ENCODE measurements at regions not wholly inside any gene's neighbourhood (a gene's known extent, or its start where the extent isn't known, plus 50 kb on each side); places are given as distances from the start of the nearest gene placed in this dataset.

DNA sequence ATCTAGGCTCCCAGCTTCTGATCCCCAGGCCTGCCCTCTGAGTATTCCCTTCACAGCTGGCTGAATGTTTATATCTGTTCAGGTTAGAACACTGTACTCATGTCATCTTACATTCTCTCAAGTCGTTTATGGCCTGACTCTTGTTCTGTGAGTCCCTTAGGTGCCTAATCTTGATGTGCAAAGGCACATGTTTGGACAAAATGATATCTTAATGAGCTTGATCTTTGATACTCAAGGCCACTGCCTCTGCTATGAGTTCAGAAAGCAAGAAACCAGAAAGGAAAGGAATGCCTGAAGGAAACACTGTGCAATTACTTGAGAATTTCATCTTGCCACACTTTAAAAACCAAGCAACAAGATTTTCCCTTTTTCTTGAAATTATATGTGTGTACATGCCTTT, 391.8 kb upstream of the ZNF608 start:
- in situ Hi-C loops (cut with MboI; ENCODE audit: low sequenced_read_pairs in 4 of 4): no loop called here
- DNase-seq: no peak
- intact Hi-C loops (cut with DNase I; ENCODE audit: low total_unique reads): no loop called here

GRCh38 chr5:125139590-125139989, 393.2 kb upstream of the ZNF608 start:
- ATAC-seq (no peak), DNase-seq (no peak)
- H3K27me3 ChIP-seq: no peaks in the 10 kb centered on the region
- no peak overlapping the region for H3K27ac ChIP-seq
- H3K4me3 ChIP-seq: no peak overlapping the region
- in situ Hi-C loops (cut with MboI; ENCODE audit: low sequenced_read_pairs in 4 of 4) (no loop called here), intact Hi-C loops (cut with DNase I; ENCODE audit: low total_unique reads) (no loop called here)
- TF ChIP-seq, protein P1, sequence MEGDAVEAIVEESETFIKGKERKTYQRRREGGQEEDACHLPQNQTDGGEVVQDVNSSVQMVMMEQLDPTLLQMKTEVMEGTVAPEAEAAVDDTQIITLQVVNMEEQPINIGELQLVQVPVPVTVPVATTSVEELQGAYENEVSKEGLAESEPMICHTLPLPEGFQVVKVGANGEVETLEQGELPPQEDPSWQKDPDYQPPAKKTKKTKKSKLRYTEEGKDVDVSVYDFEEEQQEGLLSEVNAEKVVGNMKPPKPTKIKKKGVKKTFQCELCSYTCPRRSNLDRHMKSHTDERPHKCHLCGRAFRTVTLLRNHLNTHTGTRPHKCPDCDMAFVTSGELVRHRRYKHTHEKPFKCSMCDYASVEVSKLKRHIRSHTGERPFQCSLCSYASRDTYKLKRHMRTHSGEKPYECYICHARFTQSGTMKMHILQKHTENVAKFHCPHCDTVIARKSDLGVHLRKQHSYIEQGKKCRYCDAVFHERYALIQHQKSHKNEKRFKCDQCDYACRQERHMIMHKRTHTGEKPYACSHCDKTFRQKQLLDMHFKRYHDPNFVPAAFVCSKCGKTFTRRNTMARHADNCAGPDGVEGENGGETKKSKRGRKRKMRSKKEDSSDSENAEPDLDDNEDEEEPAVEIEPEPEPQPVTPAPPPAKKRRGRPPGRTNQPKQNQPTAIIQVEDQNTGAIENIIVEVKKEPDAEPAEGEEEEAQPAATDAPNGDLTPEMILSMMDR (IDR thresholded peaks at IDR 0.05 in 4 of 5, conservative IDR thresholded peaks at IDR 0.05 in 1 of 5): no peak
- no peak for TF ChIP-seq POLR2A (IDR thresholded peaks at IDR 0.05)
- H3K36me3 ChIP-seq: no peaks in the 10 kb centered on the region
- no peaks in the 10 kb centered on the region for H3K9me3 ChIP-seq
- H3K4me1 ChIP-seq: peaks cover 0 to 7% of the 10 kb centered on the region in 2 donors

More for the DNA sequence above, 391.8 kb upstream of the ZNF608 start:
- Histone ChIP-seq H3K9me3 (no peaks in the 10 kb centered on the region), H3K4me1 (peaks cover 0 to 7% of the 10 kb centered on the region in 2 donors), H3K36me3 (no peaks in the 10 kb centered on the region), H3K27ac (no peak overlapping the region), H3K4me3 (no peak overlapping the region), H3K27me3 (no peaks in the 10 kb centered on the region)
- TF ChIP-seq, protein P1 (IDR thresholded peaks at IDR 0.05 in 4 of 5, conservative IDR thresholded peaks at IDR 0.05 in 1 of 5): no peak
- TF ChIP-seq POLR2A (IDR thresholded peaks at IDR 0.05): no peak
- ATAC-seq: no peak

DNA sequence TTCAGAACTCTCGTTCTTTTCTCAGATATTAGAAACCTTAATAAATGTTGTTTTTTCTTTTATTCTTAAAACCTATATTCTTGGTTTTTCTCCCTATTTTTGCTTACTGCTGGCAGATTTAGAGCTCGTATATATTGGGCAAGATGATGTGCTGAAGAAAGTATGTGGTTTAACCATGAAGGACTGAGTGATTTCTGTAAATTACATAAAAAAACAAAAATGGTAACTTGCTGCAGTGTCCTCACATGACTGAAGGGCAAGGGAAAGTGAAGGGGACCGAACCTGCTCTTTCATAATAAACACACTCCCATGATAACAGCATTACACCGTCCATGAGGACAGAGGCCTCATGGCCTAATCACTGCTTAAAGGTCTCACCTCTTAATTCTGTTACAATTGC, 393.8 kb upstream of the ZNF608 start:
- no peaks in the 10 kb centered on the region for H3K36me3 ChIP-seq
- no peak for TF ChIP-seq POLR2A (IDR thresholded peaks at IDR 0.05)
- TF ChIP-seq, protein P1 (IDR thresholded peaks at IDR 0.05 in 4 of 5, conservative IDR thresholded peaks at IDR 0.05 in 1 of 5): no peak
- no peak for ATAC-seq
- no peaks in the 10 kb centered on the region for H3K27me3 ChIP-seq
- intact Hi-C loops (cut with DNase I; ENCODE audit: low total_unique reads): no loop called here
- no peak overlapping the region for H3K4me3 ChIP-seq
- no peaks in the 10 kb centered on the region for H3K9me3 ChIP-seq
- H3K4me1 ChIP-seq: peaks cover 0 to 7% of the 10 kb centered on the region in 2 donors
- in situ Hi-C loops (cut with MboI; ENCODE audit: low sequenced_read_pairs in 4 of 4): no loop called here
- no peak for DNase-seq
- H3K27ac ChIP-seq: no peak overlapping the region

- Histone ChIP-seq H3K9me3 (no peaks in the 10 kb centered on the region), H3K27ac (no peak overlapping the region), H3K27me3 (no peaks in the 10 kb centered on the region), H3K36me3 (no peaks in the 10 kb centered on the region), H3K4me1 (peaks cover 0 to 7% of the 10 kb centered on the region in 2 donors), H3K4me3 (no peak overlapping the region)
- peak in 1 of 2 donors; percentile 44 for ATAC-seq
- no peak for TF ChIP-seq POLR2A (IDR thresholded peaks at IDR 0.05)
- TF ChIP-seq, protein P1 (IDR thresholded peaks at IDR 0.05 in 4 of 5, conservative IDR thresholded peaks at IDR 0.05 in 1 of 5): no peak
- intact Hi-C loops (cut with DNase I; ENCODE audit: low total_unique reads) (no loop called here), in situ Hi-C loops (cut with MboI; ENCODE audit: low sequenced_read_pairs in 4 of 4) (no loop called here)
- no peak for DNase-seq
Measured at GRCh38 chr5:125140855-125141254, 394.4 kb upstream of the ZNF608 start.

GRCh38 chr5:125142458-125142857, 396.0 kb upstream of the ZNF608 start:
- DNase-seq (no peak), ATAC-seq (no peak)
- intact Hi-C loops (cut with DNase I; ENCODE audit: low total_unique reads) (no loop called here), in situ Hi-C loops (cut with MboI; ENCODE audit: low sequenced_read_pairs in 4 of 4) (no loop called here)
- TF ChIP-seq, protein P1 (IDR thresholded peaks at IDR 0.05 in 4 of 5, conservative IDR thresholded peaks at IDR 0.05 in 1 of 5): no peak
- no peak for TF ChIP-seq POLR2A (IDR thresholded peaks at IDR 0.05)
- no peaks in the 10 kb centered on the region for H3K36me3 ChIP-seq
- no peak overlapping the region for H3K27ac ChIP-seq
- no peaks in the 10 kb centered on the region for H3K27me3 ChIP-seq
- H3K4me1 ChIP-seq: peaks cover 0 to 7% of the 10 kb centered on the region in 2 donors
- H3K4me3 ChIP-seq: no peak overlapping the region
- H3K9me3 ChIP-seq: no peaks in the 10 kb centered on the region

All from gastrocnemius medialis (tissue), 4 donors.